RCC 7860 (cell line): ENCODE measurements at regions not wholly inside any gene's neighbourhood (a gene's known extent, or its start where the extent isn't known, plus 50 kb on each side); places are given as distances from the start of the nearest gene placed in this dataset.
"Not testable (repeated sequence)": the region's sequence is repeated elsewhere in the genome, so short reads cannot be mapped to it uniquely, and the experiment has no call there.

ENCODE experiments used
- DNase-seq: peaks from one replicate; pipeline ENCODE4 v3.0.0-alpha.2; 2015; ENCODE audit warnings: low spot score
- FAIRE-seq: peaks from 2 replicates; lab custom pipeline; 2012; peaks lifted over from hg19 to GRCh38; lab: Jason Lieb, UNC

GRCh38 chr6:62819640-62820039, 391.6 kb upstream of the FKBP1C start:
- FAIRE-seq, result no peak
- DNase-seq, result no peak

- no peak for DNase-seq
- peak; percentile 59 for FAIRE-seq
Measured at GRCh38 chr6:62808565-62809293, 402.5 kb upstream of the FKBP1C start.

GRCh38 chr6:62805431-62805830, 405.8 kb upstream of the FKBP1C start:
- DNase-seq (peak; percentile 36), FAIRE-seq (peak; percentile 78)

GRCh38 chr6:62803094-62803493, 408.2 kb upstream of the FKBP1C start:
- DNase-seq (no peak), FAIRE-seq (no peak)

- no peak for FAIRE-seq
- DNase-seq, result no peak
Measured at GRCh38 chr6:62797190-62797589, 414.1 kb upstream of the FKBP1C start.

- FAIRE-seq (peak; percentile 69), DNase-seq (peak; percentile 7)
Measured at GRCh38 chr6:62775427-62776022, 435.7 kb upstream of the FKBP1C start.

GRCh38 chr6:62766174-62766573, 445.1 kb upstream of the FKBP1C start:
- not testable (repeated sequence) for FAIRE-seq, DNase-seq

- FAIRE-seq, result no peak
- no peak for DNase-seq
Measured at GRCh38 chr6:62764841-62765240, 446.4 kb upstream of the FKBP1C start.

- DNase-seq, result no peak
- FAIRE-seq, result no peak
Measured at GRCh38 chr6:62763125-62763912, 447.9 kb upstream of the FKBP1C start.

- no peak for FAIRE-seq
- no peak for DNase-seq
Measured at GRCh38 chr6:62746968-62747367, 460.9 kb upstream of the KHDRBS2 start.

GRCh38 chr6:62746161-62746560, 460.1 kb upstream of the KHDRBS2 start:
- DNase-seq, result no peak
- FAIRE-seq, result no peak

GRCh38 chr6:62740596-62740995, 454.6 kb upstream of the KHDRBS2 start:
- FAIRE-seq (no peak), DNase-seq (no peak)

GRCh38 chr6:62740171-62740570, 454.1 kb upstream of the KHDRBS2 start:
- no peak for FAIRE-seq
- DNase-seq, result no peak

- no peak for FAIRE-seq
Measured at GRCh38 chr6:62737792-62738191, 451.8 kb upstream of the KHDRBS2 start.

GRCh38 chr6:62721408-62721807, 435.4 kb upstream of the KHDRBS2 start:
- DNase-seq (no peak), FAIRE-seq (no peak)

More at GRCh38 chr6:62737792-62738191, 451.8 kb upstream of the KHDRBS2 start:
- DNase-seq, result no peak

GRCh38 chr6:62716719-62717118, 430.7 kb upstream of the KHDRBS2 start:
- DNase-seq (no peak), FAIRE-seq (no peak)

- DNase-seq (no peak), FAIRE-seq (no peak)
Measured at GRCh38 chr6:62714112-62714511, 428.1 kb upstream of the KHDRBS2 start.

- DNase-seq (no peak), FAIRE-seq (no peak)
Measured at GRCh38 chr6:62711750-62712149, 425.7 kb upstream of the KHDRBS2 start.

- FAIRE-seq, result no peak
- no peak for DNase-seq
Measured at GRCh38 chr6:62707914-62708313, 421.9 kb upstream of the KHDRBS2 start.

- DNase-seq (no peak), FAIRE-seq (no peak)
Measured at GRCh38 chr6:62707156-62707555, 421.1 kb upstream of the KHDRBS2 start.

- DNase-seq, result no peak
- FAIRE-seq, result no peak
Measured at GRCh38 chr6:62683063-62683462, 397.0 kb upstream of the KHDRBS2 start.

GRCh38 chr6:62681108-62681507, 395.1 kb upstream of the KHDRBS2 start:
- FAIRE-seq, result no peak
- no peak for DNase-seq
